SU-DHL-6 (cell line): ENCODE measurements at regions not wholly inside any gene's neighbourhood (a gene's known extent, or its start where the extent isn't known, plus 50 kb on each side); places are given as distances from the start of the nearest gene placed in this dataset.

Experiments
- EZH2phosphoT487 ChIP-seq: fragments of 200-600 bp; sonication (generic), shearing (Covaris generic); conservative IDR thresholded peaks from 2 replicates; pipeline ENCODE4 v1.6.1; 2018; ENCODE audit warnings: mild to moderate bottlenecking, antibody characterized with exemption, low read length, moderate library complexity, mixed read lengths
- TF ChIP-seq, protein P1 (sequence below): fragments of 200-600 bp; sonication (generic); IDR thresholded peaks from one replicate; pipeline ENCODE4 v1.5.1; 2017; ENCODE audit warnings: antibody characterized with exemption, mild to moderate bottlenecking, low read length, moderate library complexity; ENCODE audit not compliant: insufficient read depth, poor library complexity, severe bottlenecking

DNA sequence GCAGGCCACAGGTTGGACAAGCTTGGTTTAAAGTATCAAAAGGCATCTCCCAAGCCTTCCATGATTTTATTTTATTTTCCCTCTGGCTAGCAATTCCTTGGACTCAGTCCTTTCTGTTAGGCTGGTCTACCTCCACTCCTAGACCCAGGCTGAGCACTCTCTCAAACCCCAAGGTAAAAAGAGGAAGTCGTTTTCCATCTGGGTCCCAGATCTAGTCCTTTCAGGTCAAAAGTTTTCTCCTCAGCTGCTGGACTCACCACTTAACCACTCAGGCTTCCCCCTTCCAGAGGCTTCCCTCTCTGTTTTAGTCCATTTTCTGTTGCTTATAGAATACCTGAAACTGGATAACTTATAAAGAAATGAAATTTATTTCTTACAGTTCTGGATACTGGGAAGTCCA is 252.3 kb upstream of the MKLN1 start:
- TF ChIP-seq, protein P1, sequence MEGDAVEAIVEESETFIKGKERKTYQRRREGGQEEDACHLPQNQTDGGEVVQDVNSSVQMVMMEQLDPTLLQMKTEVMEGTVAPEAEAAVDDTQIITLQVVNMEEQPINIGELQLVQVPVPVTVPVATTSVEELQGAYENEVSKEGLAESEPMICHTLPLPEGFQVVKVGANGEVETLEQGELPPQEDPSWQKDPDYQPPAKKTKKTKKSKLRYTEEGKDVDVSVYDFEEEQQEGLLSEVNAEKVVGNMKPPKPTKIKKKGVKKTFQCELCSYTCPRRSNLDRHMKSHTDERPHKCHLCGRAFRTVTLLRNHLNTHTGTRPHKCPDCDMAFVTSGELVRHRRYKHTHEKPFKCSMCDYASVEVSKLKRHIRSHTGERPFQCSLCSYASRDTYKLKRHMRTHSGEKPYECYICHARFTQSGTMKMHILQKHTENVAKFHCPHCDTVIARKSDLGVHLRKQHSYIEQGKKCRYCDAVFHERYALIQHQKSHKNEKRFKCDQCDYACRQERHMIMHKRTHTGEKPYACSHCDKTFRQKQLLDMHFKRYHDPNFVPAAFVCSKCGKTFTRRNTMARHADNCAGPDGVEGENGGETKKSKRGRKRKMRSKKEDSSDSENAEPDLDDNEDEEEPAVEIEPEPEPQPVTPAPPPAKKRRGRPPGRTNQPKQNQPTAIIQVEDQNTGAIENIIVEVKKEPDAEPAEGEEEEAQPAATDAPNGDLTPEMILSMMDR, result no peak
- no peak for TF ChIP-seq EZH2phosphoT487
